ENCODE measurements at regions not wholly inside any gene's neighbourhood (a gene's known extent, or its start where the extent isn't known, plus 50 kb on each side); places are given as distances from the start of the nearest gene placed in this dataset.

DNA sequence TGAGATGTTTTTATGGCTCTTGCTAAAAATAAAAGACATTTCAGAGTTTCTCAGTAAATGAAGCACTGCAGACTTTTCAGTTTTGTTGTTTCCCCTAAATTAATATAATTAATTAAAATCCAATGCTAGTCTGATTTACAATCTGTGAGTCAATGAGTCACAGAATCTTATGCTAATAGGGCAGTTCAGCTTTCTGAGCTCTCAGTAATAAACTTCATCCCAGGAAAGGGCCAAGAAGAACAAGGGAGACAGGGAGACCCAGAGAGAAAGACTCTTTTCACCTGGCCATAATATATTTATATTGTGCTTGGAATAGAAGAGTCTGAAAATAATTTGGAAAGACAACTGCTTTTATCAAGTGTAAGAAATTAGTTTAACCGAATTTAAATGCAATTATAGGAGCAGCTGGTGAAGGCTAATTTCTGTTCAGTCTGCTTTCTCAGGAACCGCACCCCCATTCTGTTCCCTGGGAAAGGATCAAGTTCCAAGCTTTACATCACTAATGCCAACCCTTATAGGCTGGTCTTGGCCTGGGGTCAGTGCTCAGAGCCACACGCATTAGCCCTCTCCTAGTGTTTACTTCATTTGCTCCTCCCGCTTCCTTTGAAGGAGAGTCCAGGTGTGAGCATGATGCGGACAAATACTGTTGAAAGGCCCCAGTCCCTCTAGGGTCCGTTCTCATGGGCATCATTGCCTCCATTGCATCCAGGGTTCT is 145.6 kb downstream of the ZBTB18 start:
- H4K20me1 ChIP-seq (ENCODE audit: control insufficient read depth, insufficient read depth), result no peaks in the 10 kb centered on the region
- intact Hi-C loops (cut with micrococcal nuclease; ENCODE audit: unreplicated experiment), result no loop called here
- no peak for ATAC-seq
- H3K4me2 ChIP-seq (ENCODE audit: control insufficient read depth, insufficient read depth), result no peak overlapping the region
- no peak overlapping the region for H3K9ac ChIP-seq (ENCODE audit: control insufficient read depth, insufficient read depth, low read length)
- peaks cover 0 to 2% of the 10 kb centered on the region in 2 experiments; a peak in 2 of 4 replicates for H3K27me3 ChIP-seq (replicated peaks in 1 of 2; ENCODE audit: control insufficient read depth in 2 of 2, insufficient read depth in 2 of 2, low read length in 1 of 2)
- no TSS peak for BruUV-seq (replicated peaks)
- TF ChIP-seq EP300 (IDR thresholded peaks at IDR 0.05; ENCODE audit: borderline replicate concordance in 1 of 2, control insufficient read depth in 1 of 2, low read depth in 2 of 2, low read length in 2 of 2) (no peak), MEF2A (IDR thresholded peaks at IDR 0.05; ENCODE audit: insufficient read depth, low read depth, low read length) (no peak), WRNIP1 (IDR thresholded peaks at IDR 0.05; ENCODE audit: borderline replicate concordance, low read depth, low read length) (no peak), BHLHE40 (IDR thresholded peaks at IDR 0.05; ENCODE audit: borderline replicate concordance in 1 of 2, low read depth in 2 of 2, low read length in 1 of 2) (no peak), JUNB (IDR thresholded peaks at IDR 0.05) (no peak), SUPT20H (IDR thresholded peaks at IDR 0.05; ENCODE audit: borderline replicate concordance, control insufficient read depth, low read depth, low read length) (no peak), PKNOX1 (IDR thresholded peaks at IDR 0.05) (no peak)
- TF ChIP-seq, protein P1, sequence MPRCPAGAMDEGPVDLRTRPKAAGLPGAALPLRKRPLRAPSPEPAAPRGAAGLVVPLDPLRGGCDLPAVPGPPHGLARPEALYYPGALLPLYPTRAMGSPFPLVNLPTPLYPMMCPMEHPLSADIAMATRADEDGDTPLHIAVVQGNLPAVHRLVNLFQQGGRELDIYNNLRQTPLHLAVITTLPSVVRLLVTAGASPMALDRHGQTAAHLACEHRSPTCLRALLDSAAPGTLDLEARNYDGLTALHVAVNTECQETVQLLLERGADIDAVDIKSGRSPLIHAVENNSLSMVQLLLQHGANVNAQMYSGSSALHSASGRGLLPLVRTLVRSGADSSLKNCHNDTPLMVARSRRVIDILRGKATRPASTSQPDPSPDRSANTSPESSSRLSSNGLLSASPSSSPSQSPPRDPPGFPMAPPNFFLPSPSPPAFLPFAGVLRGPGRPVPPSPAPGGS (IDR thresholded peaks at IDR 0.05; ENCODE audit: borderline replicate concordance, insufficient read depth, low read depth, low read length, poor library complexity, severe bottlenecking), result no peak
- SMC1A ChIA-PET (ENCODE audit: uncharacterized antibody, unreplicated experiment), result no interaction called here
- no peak overlapping the region for H2AFZ ChIP-seq (ENCODE audit: control insufficient read depth, low read depth, low read length)
- H3K4me3 ChIP-seq, result no peak overlapping the region
- H3K36me3 ChIP-seq (ENCODE audit: control insufficient read depth in 2 of 2, insufficient read depth in 2 of 2, low read length in 1 of 2), result no peaks in the 10 kb centered on the region
- no peak for FAIRE-seq
- in situ Hi-C loops (cut with MboI), result no loop called here
- H3K4me1 ChIP-seq (ENCODE audit: control insufficient read depth, insufficient read depth, low read length), result no peaks in the 10 kb centered on the region
- POLR2A ChIA-PET, result no interaction called here
- no peak for DNase-seq (ENCODE audit: low read depth, low spot score)
- CTCF ChIA-PET, result no interaction called here
- H3K27ac ChIP-seq (ENCODE audit: control insufficient read depth, insufficient read depth), result no peak overlapping the region
- RAD21 ChIA-PET (ENCODE audit: unreplicated experiment), result no interaction called here
- 41% methylated on average over 6 of the region's 6 CpGs for WGBS (ENCODE audit: insufficient coverage, insufficient replicate concordance, low lambda C conversion rate, missing lambda C conversion rate)
- no peaks in the 10 kb centered on the region for H3K79me2 ChIP-seq (ENCODE audit: control insufficient read depth, insufficient read depth, low read length)
- no peaks in the 10 kb centered on the region for H3K9me3 ChIP-seq (replicated peaks; ENCODE audit: control insufficient read depth, insufficient read depth, low read length)
